NCI-H2107 (cell line): ENCODE measurements at regions not wholly inside any gene's neighbourhood (a gene's known extent, or its start where the extent isn't known, plus 50 kb on each side); places are given as distances from the start of the nearest gene placed in this dataset.
"Not testable (repeated sequence)": the region's sequence is repeated elsewhere in the genome, so short reads cannot be mapped to it uniquely, and the experiment has no call there.

Source experiments
- DNase-seq: peaks from one replicate; lab custom pipeline; 2025; lab: John Stamatoyannopoulos, UW

GRCh38 chr6:66245231-66245630 lies 538.2 kb upstream of the EYS start:
- no peak for DNase-seq

GRCh38 chr6:66238851-66239250 lies 531.8 kb upstream of the EYS start:
- no peak for DNase-seq

DNA sequence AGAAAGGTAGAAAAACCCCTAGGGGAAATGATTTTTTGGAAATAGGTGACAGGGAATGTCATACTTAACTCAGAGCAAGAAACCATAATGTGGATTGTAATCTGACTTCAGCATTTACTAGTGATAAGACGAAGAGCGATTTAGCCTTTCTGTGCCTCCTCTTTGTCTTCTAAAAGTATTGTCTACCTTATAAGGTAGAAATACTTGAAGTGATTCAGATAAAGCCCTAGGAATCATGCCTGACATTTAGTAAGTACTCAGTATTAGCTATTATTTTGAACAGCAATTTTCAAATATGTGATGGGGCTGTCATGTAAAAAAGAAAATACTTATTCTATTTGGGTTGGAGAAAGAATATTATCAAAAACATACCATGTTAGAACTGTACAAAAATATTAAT lies 525.9 kb upstream of the EYS start:
- DNase-seq = no peak

- no peak for DNase-seq
Observed at GRCh38 chr6:66230591-66230990, 523.6 kb upstream of the EYS start.

DNA sequence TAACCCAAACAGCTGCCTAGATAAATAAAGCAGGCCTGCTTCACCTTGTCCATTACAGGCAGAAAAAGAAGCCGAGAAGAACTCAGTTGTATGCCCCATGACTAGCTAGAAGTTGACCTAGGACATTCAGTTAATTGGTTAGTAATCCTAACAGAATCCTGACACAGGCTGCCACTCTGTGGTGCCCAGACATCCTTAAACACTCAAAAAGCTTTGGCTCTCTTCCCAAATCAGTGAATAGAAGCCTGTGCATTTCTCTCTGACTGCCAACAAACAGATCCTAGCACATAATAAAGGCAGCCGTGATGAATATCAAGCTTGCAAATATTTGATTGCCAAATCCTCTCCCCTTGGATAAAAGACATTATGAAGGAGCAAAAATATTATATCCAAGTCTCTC lies 519.1 kb upstream of the EYS start:
- DNase-seq = no peak

GRCh38 chr6:66210964-66211363 lies 503.9 kb upstream of the EYS start:
- DNase-seq = no peak

DNA sequence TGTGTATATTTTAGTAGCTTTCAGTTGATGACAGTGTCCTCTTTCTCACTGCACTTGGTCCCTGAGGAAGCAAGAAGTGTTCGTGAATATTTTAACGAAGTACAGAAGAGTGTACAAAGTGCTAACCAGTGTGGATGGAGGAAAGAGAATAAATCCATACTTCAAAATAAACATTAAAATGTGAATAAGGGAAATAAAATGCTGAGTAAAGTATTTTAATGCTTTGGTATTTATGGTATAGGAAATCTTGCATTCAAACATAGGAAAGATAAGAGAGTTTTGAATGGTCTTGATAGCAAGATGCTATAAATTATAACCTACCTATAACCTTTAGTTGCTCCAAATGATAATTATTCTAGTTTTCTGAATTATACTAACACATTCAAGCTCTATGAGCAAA lies 493.4 kb upstream of the EYS start:
- DNase-seq = no peak

DNA sequence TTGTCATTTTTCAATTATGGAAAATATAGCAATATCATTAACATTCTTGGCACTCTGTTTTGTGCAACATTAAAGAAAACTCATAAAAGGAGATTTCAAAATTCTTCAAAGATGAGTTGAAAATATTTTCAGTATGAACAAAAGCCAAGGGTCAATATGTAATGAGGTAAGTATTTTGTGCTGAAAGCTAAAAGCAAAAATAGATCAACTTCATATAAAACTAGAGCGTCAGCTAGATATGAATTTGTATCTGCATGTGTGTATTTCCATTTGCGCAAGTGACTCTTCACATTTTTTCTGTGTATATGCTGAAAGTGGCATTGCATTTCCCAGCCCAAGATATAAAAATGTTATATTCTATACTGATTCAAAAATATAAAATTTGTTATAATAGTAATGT lies 492.1 kb upstream of the EYS start:
- no peak for DNase-seq

DNA sequence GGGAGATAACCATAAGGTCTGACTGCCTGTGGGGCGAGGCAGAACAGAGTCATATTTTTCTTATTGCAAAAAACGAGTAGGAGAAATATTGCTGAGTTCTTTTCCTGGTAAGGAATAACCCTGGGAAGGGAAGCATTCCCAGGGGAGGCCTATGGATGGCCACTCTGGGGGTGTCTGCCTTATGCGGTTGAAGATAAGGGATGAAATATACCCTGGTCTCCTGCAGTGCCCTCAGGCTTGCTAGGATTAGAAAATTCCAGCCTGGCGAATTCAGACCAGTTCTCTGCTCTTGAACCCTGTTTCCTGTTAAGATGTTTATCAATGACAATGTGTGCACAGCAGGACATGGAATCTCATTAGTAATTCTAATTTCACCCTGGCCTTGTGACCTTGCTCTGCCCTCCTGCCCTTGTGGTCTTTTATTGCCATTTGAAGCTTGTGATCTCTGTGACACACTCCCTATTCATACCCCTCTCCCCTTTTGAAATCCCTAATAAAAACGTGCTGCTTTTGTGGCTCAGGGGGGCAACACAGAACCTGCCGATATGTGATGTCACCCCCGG lies 491.1 kb upstream of the EYS start:
- DNase-seq = no peak

DNA sequence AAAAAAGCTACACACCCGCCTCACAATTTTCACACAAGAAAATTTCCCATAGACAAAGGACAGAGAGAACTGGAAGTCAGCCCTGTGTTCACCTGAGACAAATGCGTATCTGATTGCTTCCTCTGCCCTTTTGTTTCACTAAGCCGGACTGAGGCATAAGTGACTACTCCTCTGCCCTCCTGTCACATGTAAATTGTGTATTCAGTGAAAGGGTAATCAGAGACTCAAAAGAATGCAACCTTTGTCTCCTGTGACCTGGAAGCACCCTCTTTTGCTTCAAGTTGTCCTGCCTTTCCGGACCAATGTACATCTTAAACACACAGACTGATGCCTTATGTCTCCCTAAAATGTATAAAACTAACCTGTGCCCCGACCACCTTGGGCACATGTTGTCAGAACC lies 483.8 kb upstream of the EYS start:
- DNase-seq = no peak

- no peak for DNase-seq
Observed at GRCh38 chr6:66189915-66190314, 482.9 kb upstream of the EYS start.

GRCh38 chr6:66186756-66187155 lies 479.7 kb upstream of the EYS start:
- DNase-seq = no peak

DNA sequence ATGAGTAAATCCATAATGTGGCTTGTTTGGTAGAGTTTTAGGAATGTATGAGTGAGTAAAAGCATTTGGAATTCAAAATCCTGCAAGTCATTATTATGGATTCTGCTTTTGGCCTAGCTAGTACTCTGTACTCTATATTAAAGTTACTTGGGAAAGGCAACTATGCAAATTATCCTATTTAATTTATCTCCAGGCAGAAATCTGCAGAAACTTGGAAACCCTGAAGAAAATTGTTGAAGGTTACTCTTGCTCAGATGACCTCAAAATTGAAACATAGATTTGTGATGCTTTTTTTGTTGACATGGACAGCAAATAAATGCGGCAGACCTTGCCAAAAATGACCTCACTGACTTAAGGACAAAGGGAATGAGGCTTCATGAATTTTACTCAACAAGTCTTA lies 477.1 kb upstream of the EYS start:
- DNase-seq = no peak

DNA sequence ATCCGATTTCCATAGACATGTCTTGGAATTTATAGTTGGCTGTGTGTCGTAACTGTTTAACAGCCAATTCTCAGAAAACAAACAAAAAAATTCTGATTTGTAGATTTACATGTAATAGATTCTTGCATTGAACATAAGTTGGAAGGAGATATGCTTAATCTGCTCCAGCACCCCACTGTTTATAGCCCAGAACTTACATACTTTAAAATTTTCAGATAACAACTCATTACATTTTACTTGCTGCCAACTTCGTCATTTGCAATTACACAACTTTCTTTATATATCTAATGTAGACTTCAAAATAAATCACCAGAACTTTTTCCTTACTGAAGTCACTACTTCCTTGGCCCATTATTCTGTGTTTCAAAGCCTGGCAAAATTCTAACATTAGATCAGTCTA lies 472.3 kb upstream of the EYS start:
- no peak for DNase-seq

- no peak for DNase-seq
Observed at GRCh38 chr6:66173587-66173986, 466.6 kb upstream of the EYS start.

GRCh38 chr6:66166713-66167112 lies 459.7 kb upstream of the EYS start:
- DNase-seq = not testable (repeated sequence)

- DNase-seq = no peak
Observed at GRCh38 chr6:66161546-66162108, 454.6 kb upstream of the EYS start.

DNA sequence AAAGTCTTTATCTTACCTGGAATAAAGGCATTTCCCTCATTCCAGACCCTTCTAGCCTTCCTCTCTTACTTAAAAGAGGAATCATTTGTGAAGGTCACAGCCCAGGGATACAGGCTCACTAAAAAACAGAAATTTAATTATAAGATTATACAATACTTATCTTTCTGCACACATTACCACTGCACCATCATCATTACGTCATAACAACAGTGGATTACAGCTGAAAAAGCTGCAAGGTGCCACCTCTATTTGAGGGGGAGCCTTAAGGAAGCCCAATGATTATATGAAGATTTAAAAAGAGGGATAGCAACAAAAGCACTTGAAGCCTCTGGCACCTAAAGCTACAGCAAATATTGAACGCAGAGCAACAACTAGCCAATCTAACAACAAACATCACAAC lies 452.9 kb upstream of the EYS start:
- no peak for DNase-seq

DNA sequence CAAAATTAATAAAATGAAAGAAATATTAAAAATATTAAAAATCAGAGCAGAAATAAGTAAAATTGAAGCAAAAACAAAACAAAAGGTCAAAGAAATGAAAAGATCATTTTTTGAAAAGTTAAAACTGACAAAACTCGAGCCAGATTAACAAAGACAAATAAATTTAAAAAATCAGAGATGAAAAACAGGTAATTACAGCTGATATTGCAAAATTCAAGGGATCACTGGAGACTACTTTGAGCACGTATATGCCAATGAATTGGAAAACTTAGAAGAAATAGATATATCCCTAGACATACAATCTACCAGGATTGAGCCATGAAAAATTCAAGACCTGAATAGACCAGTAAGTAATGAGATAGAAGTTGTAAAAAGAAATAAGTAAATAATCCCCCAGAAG lies 446.2 kb upstream of the EYS start:
- no peak for DNase-seq

DNA sequence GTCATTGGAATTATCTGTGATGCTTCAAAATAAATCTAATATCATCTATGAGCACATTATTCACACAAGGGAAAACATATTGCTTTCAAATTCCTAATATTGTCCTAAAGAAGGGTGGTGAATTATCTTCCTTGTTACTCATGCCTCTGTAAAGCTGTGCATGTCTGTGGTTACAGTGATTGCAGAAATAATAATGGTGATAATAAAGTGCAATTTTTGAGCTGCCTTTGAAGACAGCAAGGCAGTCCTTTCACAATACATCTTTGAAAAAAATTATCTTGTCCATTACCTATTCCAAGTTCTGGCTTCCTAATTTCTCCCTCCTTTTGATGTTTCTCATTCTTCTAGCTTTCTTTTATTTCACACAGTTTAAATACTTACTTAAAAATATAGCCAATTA lies 442.1 kb upstream of the EYS start:
- DNase-seq = no peak

- no peak for DNase-seq
Observed at GRCh38 chr6:66145867-66146266, 438.8 kb upstream of the EYS start.

DNA sequence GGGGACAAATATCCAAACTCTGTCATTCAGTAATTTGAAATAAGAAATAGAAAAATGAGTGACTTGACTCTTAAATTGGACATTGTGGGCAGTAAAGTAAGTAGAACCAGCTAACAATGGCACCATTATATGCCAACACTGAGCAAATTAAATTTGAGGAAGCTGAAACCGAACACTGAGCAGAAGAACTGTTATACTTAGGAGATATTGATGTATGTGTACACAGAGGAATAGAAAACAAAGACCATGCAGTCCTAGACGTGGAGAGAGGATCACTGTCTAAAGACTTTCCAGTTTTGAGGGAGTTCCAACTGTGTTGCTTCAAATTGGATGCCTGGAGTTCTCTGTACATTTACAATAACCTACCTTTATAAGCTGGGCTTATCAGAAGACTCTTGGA lies 427.0 kb upstream of the EYS start:
- no peak for DNase-seq

DNA sequence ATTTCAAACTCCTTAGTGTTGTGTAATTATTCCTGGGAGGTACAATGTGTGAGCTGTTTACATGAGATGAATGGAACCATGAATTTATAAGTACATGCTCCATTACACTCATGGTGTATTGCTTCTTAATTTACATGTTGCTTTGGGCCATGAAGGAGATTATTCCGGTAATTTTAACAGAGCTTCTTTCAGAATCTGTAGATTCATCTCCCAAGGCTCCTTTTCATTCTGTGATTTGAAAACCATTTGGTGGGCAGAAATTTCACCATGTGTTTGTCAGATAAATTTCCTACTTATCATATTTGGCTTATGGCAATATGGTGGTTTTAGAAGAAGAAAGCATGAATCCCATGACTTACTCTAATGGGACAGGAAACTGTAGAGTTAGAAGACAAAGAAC lies 421.6 kb upstream of the EYS start:
- DNase-seq = no peak

- DNase-seq = no peak
Observed at GRCh38 chr6:66128243-66128642, 421.2 kb upstream of the EYS start.

- no peak for DNase-seq
Observed at GRCh38 chr6:66127061-66127460, 420.0 kb upstream of the EYS start.
